HG03025 (cell line): ENCODE measurements at regions not wholly inside any gene's neighbourhood (a gene's known extent, or its start where the extent isn't known, plus 50 kb on each side); places are given as distances from the start of the nearest gene placed in this dataset.
"Not testable (repeated sequence)": the region's sequence is repeated elsewhere in the genome, so short reads cannot be mapped to it uniquely, and the experiment has no call there.

Source experiments
- ATAC-seq: cut with Tn5 transposase; IDR thresholded peaks from one replicate; pipeline ENCODE4 v1.9.1; 2021; ENCODE audit warnings: mild to moderate bottlenecking, moderate library complexity; ENCODE audit not compliant: unreplicated experiment, low FRiP score

DNA sequence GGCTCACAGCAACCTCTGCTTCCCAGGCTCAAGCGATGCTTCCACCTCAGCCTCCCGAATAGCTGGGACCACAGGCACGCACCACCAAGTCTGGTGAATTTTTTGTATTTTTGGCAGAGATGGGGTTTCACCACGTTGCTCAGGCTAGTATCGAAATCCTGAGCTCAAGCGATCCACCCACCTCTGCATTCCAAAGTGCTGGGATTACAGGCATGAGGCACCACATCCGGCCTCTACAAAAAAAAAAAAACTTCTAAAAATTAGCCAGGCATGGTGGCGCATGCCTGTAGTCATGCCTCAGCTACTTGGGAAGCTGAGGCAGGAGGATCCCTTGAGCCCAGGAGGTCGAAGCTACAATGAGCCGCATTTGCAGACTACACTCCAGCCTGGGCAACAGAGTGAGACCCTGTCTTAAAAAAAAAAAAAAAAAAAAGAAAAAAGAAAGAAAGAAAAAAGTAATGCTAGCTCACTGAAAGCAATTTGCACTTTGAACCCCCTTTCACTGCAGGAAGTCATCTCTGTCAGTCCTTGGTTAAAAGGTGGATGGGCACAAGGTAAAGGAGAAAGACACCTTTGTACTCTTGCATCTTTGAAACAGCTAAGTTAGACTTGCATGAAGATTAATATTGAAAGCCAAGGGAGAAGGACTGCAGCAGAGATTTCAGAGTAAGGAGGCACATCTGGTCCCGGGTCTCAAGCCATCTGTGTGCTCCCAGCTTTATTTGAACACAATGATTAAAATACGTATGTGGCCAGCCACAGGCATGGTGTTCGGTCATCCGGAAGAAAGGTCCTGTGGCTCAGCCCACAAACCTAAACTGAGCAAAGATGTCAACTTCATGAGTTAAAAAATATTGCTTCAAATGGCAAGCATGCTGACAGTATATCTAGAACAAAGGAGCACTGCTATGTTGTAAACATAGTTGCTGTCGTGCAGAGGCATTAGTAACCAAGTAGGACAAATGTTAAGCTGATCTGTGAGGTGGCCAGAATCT, 103.8 kb upstream of the HMGA2 start:
- no peak for ATAC-seq

DNA sequence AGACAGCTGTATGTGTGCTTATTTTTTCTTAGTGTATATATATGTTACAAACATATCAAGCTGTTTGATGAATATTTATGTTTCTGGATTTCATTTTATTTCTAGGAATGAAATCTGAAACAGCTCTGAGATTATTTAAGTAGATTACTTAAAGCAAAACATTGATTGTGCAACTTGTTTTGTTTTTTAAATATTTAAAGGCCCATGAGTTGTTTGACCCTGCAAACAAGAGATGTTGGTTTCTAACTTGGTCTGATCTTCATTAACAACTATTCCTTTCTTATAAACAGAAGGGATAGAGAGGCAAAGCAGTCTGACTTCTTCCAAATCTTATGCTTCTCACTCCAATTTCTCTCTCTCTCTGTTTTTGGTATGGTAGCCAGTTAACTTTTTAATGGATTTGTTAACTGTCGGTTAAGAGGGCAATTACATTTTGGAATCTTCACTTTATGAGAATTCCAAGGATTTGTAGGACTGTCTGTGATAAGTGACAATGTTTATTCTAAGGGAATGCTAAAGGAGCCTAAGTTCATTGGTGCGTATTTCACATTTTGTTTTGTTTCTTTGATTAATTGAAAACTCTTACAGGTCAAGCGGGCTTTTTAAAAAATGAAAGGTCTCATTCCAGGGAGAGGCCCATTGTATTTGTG, 102.6 kb upstream of the HMGA2 start:
- no peak for ATAC-seq

- no peak for ATAC-seq
Measured at GRCh38 chr12:65725376-65725775, 98.9 kb upstream of the HMGA2 start.

DNA sequence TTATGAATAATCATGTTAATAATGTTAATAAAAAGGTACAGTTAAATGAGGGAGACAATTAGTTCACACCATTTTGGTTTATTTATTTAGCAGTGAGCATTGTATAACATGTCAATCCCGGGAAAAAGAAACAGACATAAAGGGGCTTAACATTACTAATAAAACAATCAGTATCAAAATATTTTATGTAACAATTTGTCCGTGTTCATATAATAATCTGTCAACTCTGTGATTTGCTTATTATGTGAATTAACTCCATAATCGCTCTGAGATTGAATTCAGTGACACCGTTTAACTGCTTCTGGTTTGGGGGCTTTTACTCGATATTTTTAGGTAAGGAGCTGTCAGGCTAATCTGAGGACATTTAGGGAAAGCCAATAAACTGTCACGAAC, 95.8 kb upstream of the HMGA2 start:
- ATAC-seq, result no peak

- no peak for ATAC-seq
Measured at GRCh38 chr12:65728848-65729793, 95.2 kb upstream of the HMGA2 start.

- ATAC-seq, result no peak
Measured at GRCh38 chr12:65731771-65732170, 92.5 kb upstream of the HMGA2 start.

DNA sequence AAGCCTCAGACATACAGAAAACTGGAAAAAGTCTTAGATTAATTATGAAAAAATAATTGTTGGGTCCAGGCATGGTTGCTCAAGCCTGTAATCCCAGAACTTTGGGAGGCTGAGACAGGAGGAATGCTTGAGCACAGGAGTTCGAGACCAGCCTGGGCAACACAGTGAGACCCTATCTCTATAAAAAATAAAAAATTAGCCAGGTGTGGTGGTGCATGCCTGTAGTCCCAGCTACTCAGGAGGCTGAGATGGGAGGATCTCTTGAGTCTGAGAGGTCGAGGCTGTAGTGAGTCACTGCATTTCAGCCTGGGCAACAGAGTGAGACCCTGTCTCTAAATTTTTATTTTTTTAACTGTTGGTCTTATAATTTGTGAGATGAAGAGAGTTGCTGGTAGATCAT, 90.6 kb upstream of the HMGA2 start:
- not testable (repeated sequence) for ATAC-seq

GRCh38 chr12:65734226-65734625, 90.1 kb upstream of the HMGA2 start:
- ATAC-seq, result no peak

- no peak for ATAC-seq
Measured at GRCh38 chr12:65739606-65740005, 84.7 kb upstream of the HMGA2 start.

- no peak for ATAC-seq
Measured at GRCh38 chr12:65740506-65740872, 83.8 kb upstream of the HMGA2 start.

- ATAC-seq, result peak; percentile 58
Measured at GRCh38 chr12:65740873-65741600, 83.2 kb upstream of the HMGA2 start.

DNA sequence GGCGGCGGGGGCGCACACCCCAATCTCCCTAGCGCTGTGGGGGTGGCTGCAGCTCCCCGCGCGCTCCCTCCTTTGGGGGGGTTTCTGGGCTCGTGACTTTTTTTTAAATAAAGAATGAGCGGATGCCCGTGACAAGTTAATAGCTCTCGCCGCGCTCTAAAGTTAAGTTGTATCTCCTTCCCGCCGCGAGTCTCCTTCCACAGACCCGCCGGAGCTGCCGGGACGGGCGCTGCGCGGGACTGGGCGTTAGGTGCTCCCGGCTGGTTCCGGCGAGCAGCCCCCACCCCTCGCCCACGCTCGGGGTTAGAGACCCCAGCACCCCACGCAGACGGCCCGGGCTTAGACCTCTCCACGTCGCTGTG, 82.6 kb upstream of the HMGA2 start:
- no peak for ATAC-seq

GRCh38 chr12:65742018-65743010, 82.0 kb upstream of the HMGA2 start:
- no peak for ATAC-seq

- ATAC-seq, result not testable (repeated sequence)
Measured at GRCh38 chr12:65744236-65744840, 79.9 kb upstream of the HMGA2 start.

DNA sequence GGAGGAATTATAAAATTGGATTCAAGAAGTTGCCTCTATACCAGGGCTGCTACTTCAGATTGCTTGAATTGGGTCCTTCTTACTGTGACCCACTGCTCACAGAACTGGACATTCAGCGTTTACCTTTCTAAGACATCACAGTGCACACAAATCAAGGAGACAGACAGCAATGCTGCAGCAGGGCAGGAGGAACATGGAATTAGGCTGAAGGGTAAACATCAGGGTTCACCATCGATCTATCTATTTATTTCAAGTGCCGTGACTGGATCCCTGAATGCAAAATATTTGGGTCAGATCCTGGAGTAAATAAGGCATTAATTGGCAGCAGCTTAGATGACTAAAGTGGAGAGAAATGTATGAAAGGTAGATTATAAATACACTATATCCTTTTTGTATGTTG, 76.9 kb upstream of the HMGA2 start:
- no peak for ATAC-seq

- no peak for ATAC-seq
Measured at GRCh38 chr12:65748332-65748731, 76.0 kb upstream of the HMGA2 start.

DNA sequence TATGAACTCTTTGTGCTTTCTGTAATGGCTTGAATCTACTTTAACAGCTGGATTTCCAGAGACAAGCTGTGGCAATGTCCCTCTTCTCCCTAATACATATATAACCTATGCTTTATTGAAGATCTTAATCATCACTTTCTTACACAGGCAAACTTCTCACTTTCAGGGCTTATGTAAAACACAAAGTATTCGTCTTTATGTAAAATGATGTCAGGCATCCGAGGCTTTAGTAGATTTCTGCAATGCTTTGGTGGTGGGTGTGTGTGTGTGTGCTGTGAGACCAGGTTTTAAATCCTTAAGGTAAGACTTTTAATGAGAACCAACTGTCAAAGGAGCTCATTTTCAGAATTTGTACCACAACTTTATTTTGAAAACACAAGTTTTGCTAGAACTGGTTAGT, 70.0 kb upstream of the HMGA2 start:
- ATAC-seq, result no peak

- no peak for ATAC-seq
Measured at GRCh38 chr12:65754744-65755595, 69.3 kb upstream of the HMGA2 start.
